Caco-2 (cell line): ENCODE measurements at regions not wholly inside any gene's neighbourhood (a gene's known extent, or its start where the extent isn't known, plus 50 kb on each side); places are given as distances from the start of the nearest gene placed in this dataset.

Experiments
- BruUV-seq: library from RNA; stranded (reverse); fragments of 400-500 nt; replicated peaks from 2 replicates; lab custom pipeline; 2021; lab: Mats Ljungman, UMichigan
- CTCF ChIA-PET: fragments of 300-600 bp; sonication (Branson Sonifier 250); formaldehyde crosslinking; loops from one replicate; lab custom pipeline; 2022; ENCODE audit warnings: antibody characterized with exemption; lab: Charles Lee
- POLR2A ChIA-PET: fragments of 300-600 bp; sonication (Branson Sonifier 250); formaldehyde crosslinking; loops from one replicate; lab custom pipeline; 2022; ENCODE audit warnings: antibody characterized with exemption; lab: Charles Lee
- DNase-seq, 2 experiments: peaks; one replicate each; pipeline versions ENCODE4 v3.0.0 to v3.0.0-alpha.2; 2020 to 2022
- H3K27me3 ChIP-seq: replicated peaks from 2 replicates; pipeline ENCODE4 v1.6.0; 2011; ENCODE audit warnings: low read length; ENCODE audit not compliant: control insufficient read depth, insufficient read depth
- H3K36me3 ChIP-seq: 2 replicates; pipeline ENCODE4 v1.5.1; 2011; ENCODE audit warnings: low read length; ENCODE audit not compliant: control insufficient read depth, insufficient read depth
- H3K4me1 ChIP-seq: fragments of 250-450 bp; sonication (Bioruptor Pico); 2 replicates; pipeline ENCODE4 v1.5.1; 2020; ENCODE audit warnings: mild to moderate bottlenecking
- H3K4me3 ChIP-seq: 2 replicates; pipeline ENCODE4 v1.5.1; 2011; ENCODE audit warnings: low read depth, mild to moderate bottlenecking, control low read depth, low read length
- H3K9me3 ChIP-seq: fragments of 250-450 bp; sonication (Bioruptor Pico); 2 replicates; pipeline ENCODE4 v1.5.1; 2020; ENCODE audit warnings: mild to moderate bottlenecking, moderate library complexity
- H3K27ac Mint-ChIP-seq: one replicate; pipeline ENCODE4 v1.8.0; 2022; ENCODE audit warnings: mixed read lengths; ENCODE audit not compliant: unreplicated experiment
- H3K27me3 Mint-ChIP-seq: one replicate; pipeline ENCODE4 v1.8.0; 2022; ENCODE audit warnings: mixed read lengths; ENCODE audit not compliant: insufficient read depth, unreplicated experiment
- H3K36me3 Mint-ChIP-seq: one replicate; pipeline ENCODE4 v1.8.0; 2022; ENCODE audit warnings: mild to moderate bottlenecking, mixed read lengths; ENCODE audit not compliant: insufficient read depth, unreplicated experiment
- H3K4me1 Mint-ChIP-seq: one replicate; pipeline ENCODE4 v1.8.0; 2022; ENCODE audit warnings: low read depth, mixed read lengths; ENCODE audit not compliant: unreplicated experiment
- H3K4me3 Mint-ChIP-seq: one replicate; pipeline ENCODE4 v1.8.0; 2022; ENCODE audit warnings: mild to moderate bottlenecking, moderate library complexity, mixed read lengths; ENCODE audit not compliant: unreplicated experiment
- H3K9me3 Mint-ChIP-seq: one replicate; pipeline ENCODE4 v1.8.0; 2022; ENCODE audit warnings: mixed read lengths; ENCODE audit not compliant: unreplicated experiment
- intact Hi-C: fragments of 100-400 bp; cut with micrococcal nuclease; formaldehyde crosslinking; loops from one replicate; pipeline ENCODE4 v1.10.0; 2022; ENCODE audit not compliant: unreplicated experiment
- TF ChIP-seq, protein P1 (sequence below), 2 experiments: fragments of 200-600 bp in 1 of 2; IDR thresholded peaks; 1 replicate in 1 of 2; 2 replicates in 1 of 2; pipeline versions ENCODE4 v1.5.1 to v1.8.0; 2011 to 2022; ENCODE audit warnings: antibody characterized with exemption in 1 of 2, control low read depth in 1 of 2, inconsistent platforms in 1 of 2, low read depth in 1 of 2, low read length in 1 of 2, mild to moderate bottlenecking in 1 of 2, moderate library complexity in 1 of 2; ENCODE audit not compliant: insufficient read depth in 1 of 2, severe bottlenecking in 1 of 2, unreplicated experiment in 1 of 2

DNA sequence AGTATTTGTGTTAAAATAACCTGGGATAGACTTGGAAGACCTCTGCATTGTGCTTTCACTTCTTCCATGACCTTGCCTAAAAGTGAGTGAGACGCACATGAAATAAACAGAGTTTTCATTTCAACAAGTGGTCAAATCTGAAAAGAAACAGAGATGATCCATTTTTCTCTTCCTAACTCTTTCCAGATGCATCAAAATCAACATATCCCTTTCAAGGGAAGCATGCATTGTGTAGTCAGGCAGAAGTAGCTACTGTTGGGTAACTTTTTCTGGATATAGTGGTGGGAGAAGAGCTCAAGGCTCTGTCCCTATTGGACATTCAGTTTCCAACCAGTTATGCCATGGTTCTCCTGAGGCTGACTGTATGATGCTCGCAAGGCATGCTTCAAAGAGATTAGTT lies 233.0 kb upstream of the JAG1 start:
- Mint-ChIP-seq H3K4me1 (no peaks in the 10 kb centered on the region), H3K27me3 (no peaks in the 10 kb centered on the region), H3K27ac (no peak overlapping the region), H3K36me3 (no peaks in the 10 kb centered on the region), H3K9me3 (no peaks in the 10 kb centered on the region), H3K4me3 (no peak overlapping the region)
- ChIA-PET CTCF (no interaction called here), POLR2A (no interaction called here)
- Histone ChIP-seq H3K36me3 (no peaks in the 10 kb centered on the region), H3K4me1 (peaks cover 6% of the 10 kb centered on the region; the same call in 1 of the 2 replicates), H3K27me3 (no peaks in the 10 kb centered on the region), H3K4me3 (no peak overlapping the region), H3K9me3 (no peaks in the 10 kb centered on the region)
- TF ChIP-seq, protein P1, sequence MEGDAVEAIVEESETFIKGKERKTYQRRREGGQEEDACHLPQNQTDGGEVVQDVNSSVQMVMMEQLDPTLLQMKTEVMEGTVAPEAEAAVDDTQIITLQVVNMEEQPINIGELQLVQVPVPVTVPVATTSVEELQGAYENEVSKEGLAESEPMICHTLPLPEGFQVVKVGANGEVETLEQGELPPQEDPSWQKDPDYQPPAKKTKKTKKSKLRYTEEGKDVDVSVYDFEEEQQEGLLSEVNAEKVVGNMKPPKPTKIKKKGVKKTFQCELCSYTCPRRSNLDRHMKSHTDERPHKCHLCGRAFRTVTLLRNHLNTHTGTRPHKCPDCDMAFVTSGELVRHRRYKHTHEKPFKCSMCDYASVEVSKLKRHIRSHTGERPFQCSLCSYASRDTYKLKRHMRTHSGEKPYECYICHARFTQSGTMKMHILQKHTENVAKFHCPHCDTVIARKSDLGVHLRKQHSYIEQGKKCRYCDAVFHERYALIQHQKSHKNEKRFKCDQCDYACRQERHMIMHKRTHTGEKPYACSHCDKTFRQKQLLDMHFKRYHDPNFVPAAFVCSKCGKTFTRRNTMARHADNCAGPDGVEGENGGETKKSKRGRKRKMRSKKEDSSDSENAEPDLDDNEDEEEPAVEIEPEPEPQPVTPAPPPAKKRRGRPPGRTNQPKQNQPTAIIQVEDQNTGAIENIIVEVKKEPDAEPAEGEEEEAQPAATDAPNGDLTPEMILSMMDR (IDR thresholded peaks at IDR 0.05; ENCODE audit: insufficient read depth in 1 of 2, low read depth in 1 of 2, low read length in 1 of 2, severe bottlenecking in 1 of 2, unreplicated experiment in 1 of 2): no peak
- DNase-seq: no peak
- intact Hi-C loops: no loop called here
- BruUV-seq: no TSS peak

DNA sequence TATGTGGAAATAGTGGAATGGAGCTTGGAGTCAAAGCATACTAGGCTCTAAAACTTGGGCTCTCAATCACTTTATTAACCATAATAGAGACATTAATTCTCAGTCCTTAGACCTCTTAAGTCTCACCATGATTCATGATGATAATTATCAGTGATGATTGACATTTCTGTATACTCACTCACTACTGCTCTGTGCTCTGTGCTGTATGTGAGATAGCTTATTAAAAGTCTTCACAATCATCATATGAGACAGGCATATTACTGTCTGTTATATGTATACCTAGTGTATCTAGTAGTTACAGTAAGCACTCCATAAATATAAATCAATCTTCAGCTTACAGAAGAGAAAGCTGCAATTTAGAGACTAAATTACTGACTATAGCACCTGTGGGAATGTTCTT lies 236.0 kb upstream of the JAG1 start:
- Histone ChIP-seq H3K36me3 (no peaks in the 10 kb centered on the region), H3K9me3 (0 out of 2 replicates have a peak, but pooled peaks cover 3% of the 10 kb centered on the region), H3K4me1 (no peaks in the 10 kb centered on the region), H3K27me3 (no peaks in the 10 kb centered on the region), H3K4me3 (no peak overlapping the region)
- no peak overlapping the region for H3K4me3 Mint-ChIP-seq
- TF ChIP-seq, protein P1 (IDR thresholded peaks at IDR 0.05; ENCODE audit: insufficient read depth in 1 of 2, low read depth in 1 of 2, low read length in 1 of 2, severe bottlenecking in 1 of 2, unreplicated experiment in 1 of 2): no peak
- DNase-seq: no peak
- ChIA-PET POLR2A (no interaction called here), CTCF (no interaction called here)
- no peak overlapping the region for H3K27ac Mint-ChIP-seq
- H3K27me3 Mint-ChIP-seq: no peaks in the 10 kb centered on the region
- H3K36me3 Mint-ChIP-seq: no peaks in the 10 kb centered on the region
- no peaks in the 10 kb centered on the region for H3K4me1 Mint-ChIP-seq
- H3K9me3 Mint-ChIP-seq: no peaks in the 10 kb centered on the region
- intact Hi-C loops: no loop called here
- no TSS peak for BruUV-seq

DNA sequence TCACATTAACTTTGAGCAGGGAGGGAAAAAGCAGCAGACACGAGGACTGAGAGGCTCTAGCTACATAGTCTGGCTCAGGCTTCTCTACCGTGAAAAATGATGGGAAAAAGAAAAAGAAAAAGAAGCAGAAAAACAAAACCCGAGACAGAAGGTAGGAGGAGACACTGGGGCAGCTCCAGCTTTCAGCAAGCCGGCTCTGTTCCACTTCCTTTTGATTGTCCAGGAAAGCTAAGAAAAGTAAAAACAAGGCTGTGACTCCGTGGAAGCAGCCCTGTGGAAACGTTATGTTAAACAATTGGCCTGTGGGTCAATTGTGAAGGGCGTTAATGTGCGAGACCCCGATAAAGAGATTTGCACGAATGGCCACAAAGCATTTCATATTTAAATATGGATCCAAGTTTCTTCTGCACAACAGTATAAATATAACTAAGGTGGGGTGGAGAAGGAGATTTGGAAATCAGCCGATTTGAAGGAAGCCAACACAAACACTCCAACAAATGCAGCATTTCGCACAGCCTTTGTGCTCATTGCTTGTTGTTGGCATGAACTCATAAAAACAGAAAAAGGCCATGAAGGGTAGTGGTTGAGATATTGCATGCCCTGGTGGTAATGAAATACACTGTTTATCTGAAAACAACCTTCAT lies 236.9 kb upstream of the JAG1 start:
- TF ChIP-seq, protein P1 (IDR thresholded peaks at IDR 0.05; ENCODE audit: insufficient read depth in 1 of 2, low read depth in 1 of 2, low read length in 1 of 2, severe bottlenecking in 1 of 2, unreplicated experiment in 1 of 2): no peak

More for the DNA sequence above, 236.9 kb upstream of the JAG1 start:
- ChIA-PET POLR2A (no interaction called here), CTCF (no interaction called here)
- Histone ChIP-seq H3K9me3 (0 out of 2 replicates have a peak, but pooled peaks cover 3% of the 10 kb centered on the region), H3K4me3 (no peak overlapping the region), H3K27me3 (no peaks in the 10 kb centered on the region), H3K4me1 (no peaks in the 10 kb centered on the region), H3K36me3 (no peaks in the 10 kb centered on the region)
- H3K4me3 Mint-ChIP-seq: no peak overlapping the region
- H3K9me3 Mint-ChIP-seq: no peaks in the 10 kb centered on the region
- H3K4me1 Mint-ChIP-seq: no peaks in the 10 kb centered on the region
- no peak for DNase-seq
- no peaks in the 10 kb centered on the region for H3K27me3 Mint-ChIP-seq
- H3K36me3 Mint-ChIP-seq: no peaks in the 10 kb centered on the region
- H3K27ac Mint-ChIP-seq: no peak overlapping the region
- intact Hi-C loops: no loop called here
- no TSS peak for BruUV-seq
